ENCODE measurements at regions not wholly inside any gene's neighbourhood (a gene's known extent, or its start where the extent isn't known, plus 50 kb on each side); places are given as distances from the start of the nearest gene placed in this dataset.
"Not testable (repeated sequence)": the region's sequence is repeated elsewhere in the genome, so short reads cannot be mapped to it uniquely, and the experiment has no call there.

DNA sequence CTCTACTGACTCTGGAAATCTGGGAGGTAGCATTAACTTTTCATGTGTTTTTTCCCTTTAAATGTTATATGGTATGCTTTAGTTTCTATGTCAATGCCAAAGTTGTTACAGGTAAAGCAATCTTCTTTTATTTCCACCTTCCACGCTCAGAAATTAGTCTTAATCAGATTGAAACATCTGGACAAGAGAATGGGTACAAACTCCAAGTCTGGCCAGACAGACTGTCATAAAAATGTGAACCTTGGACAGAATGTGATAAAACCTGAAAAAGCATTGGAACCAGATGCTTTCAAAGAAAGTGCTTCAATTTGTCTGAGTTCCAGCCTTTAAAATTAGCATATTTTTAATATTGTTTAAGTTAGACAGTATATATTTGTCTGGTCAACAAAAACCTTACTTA, 110.7 kb upstream of the P2RY1 start:
- DNase-seq: no peak

- no peak for DNase-seq
Measured at GRCh38 chr3:152728231-152728980, 106.5 kb upstream of the P2RY1 start.

DNA sequence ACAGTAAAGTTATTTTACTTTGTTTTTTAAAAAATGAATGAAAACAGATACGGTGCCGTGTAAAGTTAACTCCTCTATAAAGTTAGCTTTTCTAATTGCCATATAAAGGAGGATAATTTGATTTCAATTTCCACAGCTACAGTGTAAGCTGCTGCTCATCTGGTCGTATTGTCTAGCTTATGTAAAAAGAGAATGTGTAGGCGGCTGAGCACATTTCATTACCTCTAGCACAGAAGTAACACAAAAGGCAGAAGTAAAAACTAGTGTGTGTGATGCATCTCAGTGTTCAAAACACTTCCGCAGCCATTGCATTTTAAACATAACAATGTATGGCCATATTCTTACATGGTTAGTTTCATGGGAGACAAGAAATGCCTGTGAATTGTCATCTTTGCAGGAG, 105.0 kb upstream of the P2RY1 start:
- no peak for DNase-seq

DNA sequence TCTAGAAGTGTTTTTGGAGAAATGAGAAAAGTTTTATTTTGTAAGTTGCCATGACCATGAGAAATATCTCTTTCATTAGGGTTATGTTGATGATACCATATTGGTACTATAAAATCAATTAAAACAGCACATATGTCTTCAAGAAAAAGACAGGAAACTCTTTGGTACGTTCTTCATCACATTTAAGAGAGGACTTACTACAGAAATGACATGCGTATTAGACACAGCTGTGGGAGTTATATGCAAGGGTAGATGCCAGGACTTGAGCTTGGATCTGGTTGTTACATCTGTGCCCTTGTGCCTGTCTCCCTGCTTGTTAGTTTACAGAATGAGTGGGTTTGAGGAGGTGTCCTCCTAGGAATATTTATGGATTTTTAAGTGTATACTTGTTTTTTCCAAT, 103.4 kb upstream of the P2RY1 start:
- no peak for DNase-seq

DNA sequence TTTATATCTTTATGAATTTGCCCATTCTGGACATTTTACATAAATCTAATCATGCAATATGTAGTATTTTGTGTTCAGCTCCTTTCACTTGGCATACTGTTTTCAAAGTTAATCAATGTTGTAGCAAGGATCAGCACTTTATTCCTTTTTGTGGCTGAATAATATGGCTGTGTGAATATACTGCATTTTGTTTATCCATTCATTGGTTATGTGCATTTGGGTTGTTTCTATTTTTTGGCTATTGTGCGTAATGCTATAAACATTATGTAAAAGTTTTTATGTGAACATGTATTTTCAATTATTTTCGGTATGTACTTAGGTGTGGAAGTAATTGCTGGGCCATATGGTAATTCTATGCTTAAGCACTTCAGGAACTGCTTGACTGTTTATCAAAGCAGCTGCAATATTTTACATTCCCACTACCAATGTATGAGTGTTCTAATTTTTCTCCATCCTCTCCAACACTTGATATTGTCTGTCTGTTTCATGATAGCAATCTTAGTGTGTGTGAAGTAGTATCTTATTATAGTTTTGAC, 101.3 kb upstream of the P2RY1 start:
- DNase-seq: no peak

GRCh38 chr3:152737021-152737908, 97.7 kb upstream of the P2RY1 start:
- peak; percentile 43 for DNase-seq

GRCh38 chr3:152738656-152739055, 96.3 kb upstream of the P2RY1 start:
- DNase-seq: no peak

DNA sequence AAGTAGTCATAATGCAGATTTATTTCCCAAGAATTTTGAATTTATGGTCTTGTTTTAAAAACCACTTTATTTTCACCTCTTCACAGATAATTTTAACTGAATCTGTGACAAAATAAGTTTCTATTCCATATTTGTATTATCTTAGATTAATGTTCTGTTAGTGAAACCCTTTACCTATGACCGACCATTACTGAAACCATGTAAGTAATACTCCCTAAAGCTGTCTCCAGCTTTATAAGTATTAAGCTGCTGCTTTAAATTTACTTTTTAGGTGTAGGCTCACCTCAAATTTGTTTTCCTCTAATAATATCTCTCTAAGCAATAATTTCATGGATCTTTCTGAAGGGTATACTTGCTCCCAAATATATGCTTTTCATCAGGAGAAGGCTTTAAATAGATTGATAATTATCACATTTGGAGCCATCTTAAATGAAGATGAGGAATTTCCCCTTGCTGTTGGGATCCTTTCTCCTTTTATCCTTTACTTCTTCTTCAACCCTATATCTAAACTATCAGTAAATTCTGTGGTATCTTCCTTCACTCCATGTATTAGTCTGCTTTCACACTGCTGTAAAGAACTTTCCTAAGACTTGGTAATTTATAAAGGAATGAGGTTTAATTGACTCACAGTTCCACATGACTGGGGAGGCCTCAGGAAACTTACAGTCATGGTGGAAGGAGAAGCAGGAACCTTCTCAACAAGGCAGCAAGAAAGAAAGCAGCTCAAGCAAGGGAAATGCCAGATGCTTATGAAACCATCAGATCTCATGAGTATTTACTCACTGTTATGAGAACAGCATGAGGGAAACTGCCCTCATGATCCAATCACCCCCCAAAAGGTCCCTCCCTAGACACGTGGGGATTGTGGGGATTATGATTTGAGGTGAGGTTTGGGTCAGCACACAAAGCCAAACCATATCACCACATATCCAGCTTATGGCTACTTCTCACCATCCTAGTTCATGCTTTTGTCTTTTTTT, 92.3 kb upstream of the P2RY1 start:
- DNase-seq: no peak

- no peak for DNase-seq
Measured at GRCh38 chr3:152745646-152746045, 89.3 kb upstream of the P2RY1 start.

GRCh38 chr3:152754303-152754702, 80.6 kb upstream of the P2RY1 start:
- DNase-seq: no peak

DNA sequence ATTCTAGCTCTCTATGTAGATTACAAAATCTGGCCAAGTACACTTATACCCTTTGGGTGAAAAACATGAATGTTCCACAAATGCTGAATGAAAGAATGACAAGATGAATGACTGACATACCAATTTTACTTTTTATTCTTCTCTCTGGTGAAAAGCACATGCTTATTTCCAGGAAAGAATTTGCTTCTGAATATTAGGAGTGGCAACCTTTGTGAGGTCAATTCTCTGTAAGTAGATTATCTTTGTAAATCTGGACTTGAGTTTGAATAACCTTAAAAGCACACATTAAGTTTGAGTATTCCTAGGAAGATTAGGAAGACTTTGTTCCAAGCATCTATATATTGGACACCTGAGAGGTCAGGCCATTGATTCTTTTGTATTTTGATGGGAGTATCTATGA, 78.1 kb upstream of the P2RY1 start:
- DNase-seq: no peak

DNA sequence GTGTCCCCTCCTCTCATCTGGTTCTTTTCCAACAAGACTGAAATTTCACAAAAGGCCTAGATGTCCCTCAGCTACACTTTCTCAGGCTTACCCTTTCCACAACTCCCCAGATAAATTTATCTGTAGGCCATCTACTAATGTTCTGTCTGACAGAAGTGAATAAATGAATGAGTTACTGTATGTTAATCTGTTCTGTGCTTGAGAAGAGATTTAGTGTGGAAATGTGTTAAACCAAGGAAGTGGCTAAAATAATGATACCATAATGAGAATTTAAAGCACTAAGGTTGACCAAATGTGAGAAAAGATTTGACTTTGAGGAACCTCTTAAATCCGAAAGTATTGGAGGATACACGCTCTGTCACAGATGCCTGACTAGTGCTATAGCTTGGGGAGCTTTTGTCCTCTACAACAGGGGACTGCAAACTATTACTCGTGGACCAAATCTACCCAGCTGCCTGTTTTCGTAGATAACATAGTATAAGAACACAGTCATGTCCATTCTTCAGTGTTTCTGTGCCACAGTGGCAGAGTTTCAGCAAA, 74.8 kb upstream of the P2RY1 start:
- no peak for DNase-seq

DNA sequence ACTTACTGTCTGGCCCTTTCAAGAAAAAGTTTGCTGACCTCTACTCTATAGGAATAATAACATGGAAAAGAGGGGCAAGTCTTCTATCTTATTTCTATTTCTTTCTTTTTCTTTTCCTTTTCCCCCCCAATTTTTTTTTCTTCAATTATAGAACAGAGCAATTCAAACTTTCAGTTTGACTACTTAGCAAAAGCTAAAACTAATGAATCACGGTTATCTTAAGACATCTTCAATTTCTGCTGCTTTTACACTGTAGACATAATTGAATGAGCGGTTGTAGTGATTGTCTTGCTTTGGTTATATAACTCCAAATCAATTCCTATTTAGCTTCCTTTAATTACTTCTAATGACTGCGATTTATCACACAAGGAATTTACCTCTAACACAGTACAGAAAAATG, 74.3 kb upstream of the P2RY1 start:
- no peak for DNase-seq

- no peak for DNase-seq
Measured at GRCh38 chr3:152768478-152768877, 66.5 kb upstream of the P2RY1 start.

DNA sequence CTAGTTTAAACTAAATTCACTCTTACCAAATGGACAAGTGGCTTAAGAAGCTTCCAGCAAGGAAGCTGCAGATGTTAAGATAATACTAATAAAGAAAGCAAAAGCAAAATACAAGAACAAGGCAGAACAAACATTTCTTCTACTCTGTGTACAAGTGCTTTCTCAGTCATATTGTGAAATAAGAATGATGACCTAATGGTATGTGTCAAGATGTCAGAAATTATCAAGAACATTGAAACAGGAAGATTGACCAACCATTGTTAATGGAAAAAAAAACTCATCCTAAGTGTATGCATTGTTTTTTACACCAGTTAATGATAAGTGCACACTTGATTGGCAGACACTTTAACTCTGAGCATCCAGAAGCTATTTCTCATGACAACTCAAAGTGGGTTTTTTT, 65.4 kb upstream of the P2RY1 start:
- DNase-seq: no peak

- no peak for DNase-seq
Measured at GRCh38 chr3:152770296-152770695, 64.6 kb upstream of the P2RY1 start.

GRCh38 chr3:152771120-152771519, 63.8 kb upstream of the P2RY1 start:
- DNase-seq: no peak

DNA sequence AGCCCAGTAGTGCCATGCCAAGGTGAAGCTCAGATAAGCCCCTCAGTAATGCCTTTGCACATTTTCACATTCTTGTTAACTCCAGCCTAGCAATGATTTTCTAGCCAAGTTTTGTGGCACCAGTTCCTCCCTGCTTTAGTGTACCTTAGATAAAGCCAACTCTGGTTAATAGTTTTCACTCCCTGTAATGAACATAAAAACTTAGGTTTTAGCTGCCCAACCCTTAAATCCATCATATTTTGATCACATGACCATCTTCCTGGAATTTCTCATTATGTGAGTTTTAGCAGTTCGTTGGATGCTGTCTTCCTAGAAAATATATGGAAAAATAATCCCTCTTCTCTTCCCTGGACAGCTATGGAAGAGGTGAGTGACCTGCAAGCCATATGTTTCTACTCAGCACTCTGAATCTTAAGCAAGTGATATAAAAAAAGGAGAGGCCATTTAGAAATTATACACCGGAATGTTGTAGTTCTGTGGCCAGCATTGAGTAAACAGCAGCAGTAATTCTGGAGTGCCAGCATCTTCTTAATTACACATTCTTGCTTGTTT, 62.2 kb upstream of the P2RY1 start:
- no peak for DNase-seq

- no peak for DNase-seq
Measured at GRCh38 chr3:152773633-152774032, 61.3 kb upstream of the P2RY1 start.

DNA sequence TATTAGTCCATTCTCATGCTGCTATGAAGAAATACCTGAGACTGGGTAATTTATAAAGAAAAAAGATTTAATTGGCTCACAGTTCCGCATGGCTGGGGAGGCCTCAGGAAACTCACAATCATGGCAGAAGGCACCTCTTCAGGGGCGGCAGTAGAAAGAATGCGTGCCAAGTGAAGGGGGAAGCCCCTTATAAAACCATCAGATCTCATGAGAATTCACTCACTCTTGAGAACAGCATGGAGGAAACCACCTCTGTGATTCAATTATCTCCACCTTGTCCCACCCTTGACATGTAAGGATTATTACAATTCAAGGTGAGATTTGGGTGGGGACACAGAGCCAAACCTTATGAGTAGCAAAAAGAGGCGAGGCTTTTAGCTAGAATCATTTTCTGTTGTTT, 60.7 kb upstream of the P2RY1 start:
- not testable (repeated sequence) for DNase-seq

GRCh38 chr3:152778022-152778421, 56.9 kb upstream of the P2RY1 start:
- DNase-seq: no peak

DNA sequence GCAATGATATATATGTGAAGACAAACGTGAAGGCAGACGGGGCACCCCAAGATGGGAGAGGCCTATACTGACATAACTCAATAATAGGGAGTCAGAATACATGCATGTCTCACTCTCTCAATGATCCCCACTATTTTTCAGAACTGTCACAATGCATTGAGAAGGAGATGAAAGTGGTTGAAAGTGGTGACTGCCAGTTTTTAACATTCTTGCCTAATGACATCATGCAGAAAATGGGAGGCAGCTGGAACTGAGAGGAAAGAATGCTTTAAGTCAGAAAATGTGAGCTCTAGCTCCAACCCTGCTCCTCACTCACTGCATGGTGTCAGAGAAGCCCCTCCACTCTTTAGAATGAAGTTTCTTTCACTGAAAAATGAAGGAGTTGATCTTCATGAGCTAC, 55.3 kb upstream of the P2RY1 start:
- DNase-seq: peak; percentile 36

Measured in EL (cell line).